GM18505 (cell line): ENCODE measurements at regions not wholly inside any gene's neighbourhood (a gene's known extent, or its start where the extent isn't known, plus 50 kb on each side); places are given as distances from the start of the nearest gene placed in this dataset.
A peak's percentile ranks its signal among the peaks of the same experiment; 100 is the strongest.

Source experiments
- ATAC-seq: cut with Tn5 transposase; IDR thresholded peaks from one replicate; pipeline ENCODE4 v1.9.1; 2021; ENCODE audit not compliant: unreplicated experiment
- POLR2A ChIP-seq: IDR thresholded peaks from 4 replicates; pipeline ENCODE4 v1.6.1; 2011; ENCODE audit warnings: borderline replicate concordance; ENCODE audit not compliant: insufficient read depth, insufficient read length; ENCODE audit errors: extremely low read depth

GRCh38 chr5:99109894-99110293 is 181.1 kb upstream of the CHD1 start:
- TF ChIP-seq POLR2A: no peak
- ATAC-seq: no peak

DNA sequence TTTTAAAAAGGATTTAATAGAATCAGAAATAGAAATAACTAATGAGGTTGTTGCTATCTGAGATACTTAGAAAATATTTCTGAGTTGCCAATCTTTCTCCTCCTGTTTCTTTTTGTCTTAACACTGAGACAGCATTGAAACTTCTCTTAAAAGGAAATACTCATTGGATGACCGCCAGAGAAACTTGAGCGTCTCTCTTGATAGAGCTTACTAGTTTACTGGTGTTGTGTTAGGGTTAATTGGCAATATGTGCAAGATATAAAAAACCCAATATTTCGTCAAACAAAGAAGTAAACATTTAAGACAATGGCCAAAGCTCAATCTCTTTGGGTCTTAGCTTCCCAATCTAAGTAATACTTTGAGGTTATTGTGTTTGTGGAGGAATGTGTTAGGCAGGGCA is 176.4 kb upstream of the CHD1 start:
- no peak for ATAC-seq
- no peak for TF ChIP-seq POLR2A

GRCh38 chr5:99104538-99105132 is 175.8 kb upstream of the CHD1 start:
- no peak for TF ChIP-seq POLR2A
- ATAC-seq: no peak

GRCh38 chr5:99102073-99102697 is 173.4 kb upstream of the CHD1 start:
- no peak for TF ChIP-seq POLR2A
- ATAC-seq: no peak

DNA sequence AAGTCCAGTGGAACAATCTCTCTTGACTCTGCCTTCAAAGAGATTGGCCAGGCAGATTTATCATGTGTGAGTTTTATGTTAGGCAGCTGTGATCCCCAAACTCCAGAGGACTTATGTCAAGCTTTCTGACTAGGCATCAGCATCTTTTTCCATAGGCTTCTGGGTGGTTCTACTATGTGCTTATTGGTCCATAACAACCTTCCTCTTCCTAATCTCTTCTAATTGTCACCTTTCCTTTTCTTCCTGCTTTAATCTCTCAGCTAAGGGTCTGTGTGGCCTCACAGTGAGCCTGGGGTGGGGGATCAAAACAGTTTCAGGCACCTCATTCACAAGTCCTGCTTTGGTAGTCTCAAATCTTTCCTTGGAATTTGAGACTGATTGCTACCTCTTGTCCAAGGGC is 170.9 kb upstream of the CHD1 start:
- no peak for ATAC-seq
- no peak for TF ChIP-seq POLR2A

DNA sequence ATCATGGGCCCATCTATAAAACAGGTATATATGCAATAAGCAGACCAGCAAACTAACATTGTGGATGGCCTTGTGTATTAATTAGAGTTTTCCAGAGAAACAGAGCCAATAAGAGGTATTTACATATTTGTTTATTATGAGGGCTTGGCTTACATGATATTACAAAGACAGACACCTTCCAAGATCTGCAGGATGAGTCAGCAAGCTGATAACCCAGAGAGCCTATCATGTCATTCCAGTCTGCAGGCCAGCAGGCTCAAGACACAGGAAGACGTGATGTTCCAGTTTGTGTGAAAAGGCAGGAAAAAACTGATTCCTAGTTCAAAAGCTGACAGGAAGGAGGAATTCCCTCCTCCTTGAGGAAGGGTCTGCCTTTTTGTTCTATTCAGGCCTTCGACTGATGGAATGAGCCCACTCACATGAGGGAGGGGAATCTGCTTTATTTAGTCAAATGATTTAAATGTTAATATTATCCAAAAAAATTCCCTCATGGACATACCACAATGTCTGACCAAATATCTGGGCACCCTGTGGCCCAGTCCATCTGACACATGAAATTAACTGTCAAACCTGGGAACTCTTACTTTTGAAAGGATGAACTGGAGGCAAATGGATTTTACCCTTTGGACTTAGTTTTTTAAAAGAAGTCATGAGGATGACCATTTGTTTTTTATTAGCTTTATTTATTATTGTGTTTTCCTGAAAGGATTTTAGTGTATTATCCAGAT is 161.2 kb upstream of the CHD1 start:
- TF ChIP-seq POLR2A: no peak
- ATAC-seq: no peak

DNA sequence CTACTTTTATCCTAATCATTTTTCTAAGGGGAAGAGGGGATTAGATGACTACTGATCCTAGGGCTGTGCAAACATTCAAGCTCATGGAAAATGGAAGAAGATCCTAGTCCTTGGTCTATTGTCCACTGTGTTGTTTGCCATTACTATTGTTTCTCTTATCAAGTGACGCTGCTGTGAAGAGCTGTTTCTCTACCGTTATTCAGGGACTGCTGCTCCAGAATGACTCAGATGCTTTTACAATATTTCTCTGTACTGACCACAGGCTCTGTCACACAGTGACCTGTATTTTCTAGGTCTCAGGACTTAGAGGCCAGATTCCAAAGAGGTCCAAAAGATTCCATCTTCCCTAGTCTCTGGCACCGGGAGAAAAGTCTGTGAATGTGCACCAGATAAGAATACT is 159.5 kb upstream of the CHD1 start:
- ATAC-seq: no peak

DNA sequence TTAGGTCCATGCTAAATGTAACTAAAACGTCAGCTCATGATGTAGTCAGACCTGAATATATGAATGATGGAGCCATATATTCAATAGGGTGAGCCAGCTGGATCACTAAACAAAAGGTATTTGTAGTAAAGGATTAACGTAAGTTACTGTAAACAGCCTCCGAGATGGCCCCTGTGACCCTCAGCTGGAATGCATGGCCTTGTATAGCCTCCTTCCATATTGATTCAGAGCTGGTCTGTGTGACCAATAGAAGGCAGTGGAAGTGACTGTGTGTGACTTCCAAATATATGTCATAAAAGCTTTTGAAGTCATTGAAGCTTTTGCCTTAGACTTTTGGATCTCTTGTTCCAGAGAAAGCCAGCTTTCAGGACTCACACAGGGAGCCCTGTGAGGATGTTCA is 154.4 kb upstream of the CHD1 start:
- TF ChIP-seq POLR2A: no peak
- ATAC-seq: no peak

More for the DNA sequence above, 159.5 kb upstream of the CHD1 start:
- TF ChIP-seq POLR2A: no peak

DNA sequence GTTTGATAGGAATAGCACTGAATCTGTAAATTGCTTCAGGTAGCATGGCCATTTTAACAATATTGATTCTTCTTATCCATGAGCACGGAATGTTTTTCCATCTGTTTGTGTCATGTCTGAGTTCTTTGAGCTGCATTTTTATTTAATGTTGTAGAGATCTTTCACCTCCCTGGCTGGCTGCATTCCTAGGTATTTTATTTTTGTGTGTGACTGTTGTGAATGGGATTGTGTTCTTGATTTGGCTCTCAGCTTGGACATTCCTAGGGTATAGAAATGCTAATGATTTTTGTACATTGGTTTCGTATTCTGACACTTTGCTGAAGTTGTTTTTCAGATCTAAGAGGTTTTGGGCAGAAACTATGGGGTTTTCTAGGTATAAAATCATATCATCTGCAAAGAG is 152.9 kb upstream of the CHD1 start:
- TF ChIP-seq POLR2A: no peak
- no peak for ATAC-seq

DNA sequence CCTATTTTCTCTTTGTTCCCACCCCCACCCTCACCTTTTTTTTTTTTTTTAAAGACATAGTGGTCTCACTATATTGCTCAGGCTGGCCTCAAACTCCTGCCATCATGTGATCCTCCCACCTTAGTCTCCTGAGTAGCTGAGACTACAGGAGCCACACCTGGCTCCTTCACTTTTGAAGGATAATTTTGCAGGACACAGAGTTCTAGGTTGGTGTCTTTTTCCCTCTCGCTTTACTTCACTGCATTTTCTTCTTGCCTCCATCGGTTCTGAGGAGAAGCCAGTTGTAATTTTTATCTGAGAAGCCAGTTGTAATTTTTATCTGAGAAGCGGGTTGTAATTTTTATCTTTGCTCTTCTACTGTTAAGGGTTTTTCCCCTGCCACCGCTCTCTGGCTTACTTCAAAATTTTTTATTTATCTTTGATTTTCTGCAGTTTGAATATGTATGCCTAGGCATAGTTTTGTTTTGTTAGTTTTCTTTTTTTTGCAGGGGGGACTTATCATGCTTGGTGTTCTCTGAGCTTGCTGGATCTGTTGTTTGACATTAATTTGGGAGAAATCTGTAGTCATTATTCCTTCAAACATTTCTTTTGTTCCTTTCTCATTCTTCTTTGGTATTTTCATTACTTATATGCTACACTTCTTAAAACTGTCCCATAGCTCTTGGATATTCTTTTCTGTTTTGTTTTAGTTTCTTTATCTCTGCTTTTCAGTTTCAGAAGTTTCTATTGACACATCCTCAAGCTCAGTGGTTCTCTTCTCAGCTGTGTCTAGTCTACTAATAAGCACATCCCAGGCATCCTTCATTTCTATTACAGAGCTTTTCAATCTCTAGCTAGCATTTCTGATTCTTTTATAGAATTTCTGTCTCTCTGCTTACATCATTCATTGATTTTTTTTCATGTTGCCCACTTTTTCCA is 148.2 kb upstream of the CHD1 start:
- ATAC-seq: peak; percentile 73
- TF ChIP-seq POLR2A: no peak

DNA sequence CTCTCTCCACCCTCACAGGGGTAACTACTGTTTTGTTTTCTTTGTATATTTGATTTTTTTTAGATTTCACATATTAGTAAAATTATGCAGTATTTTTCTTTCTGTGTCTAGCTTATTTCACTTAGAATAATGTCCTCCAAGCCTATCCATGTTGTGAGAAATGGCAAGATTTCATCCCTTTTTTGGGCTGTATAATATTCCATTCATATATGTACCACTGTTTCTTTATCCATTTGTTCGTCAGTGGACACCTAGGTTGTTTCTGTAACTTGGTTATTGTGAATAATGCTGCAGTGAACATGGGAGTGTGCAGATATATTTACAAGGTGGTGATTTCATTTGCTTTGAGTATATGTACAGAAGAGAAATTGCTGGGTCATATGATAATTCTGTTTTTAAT is 144.0 kb upstream of the CHD1 start:
- TF ChIP-seq POLR2A: no peak
- ATAC-seq: no peak

- ATAC-seq: no peak
- TF ChIP-seq POLR2A: no peak
Observed at GRCh38 chr5:99070822-99071221, 142.0 kb upstream of the CHD1 start.

DNA sequence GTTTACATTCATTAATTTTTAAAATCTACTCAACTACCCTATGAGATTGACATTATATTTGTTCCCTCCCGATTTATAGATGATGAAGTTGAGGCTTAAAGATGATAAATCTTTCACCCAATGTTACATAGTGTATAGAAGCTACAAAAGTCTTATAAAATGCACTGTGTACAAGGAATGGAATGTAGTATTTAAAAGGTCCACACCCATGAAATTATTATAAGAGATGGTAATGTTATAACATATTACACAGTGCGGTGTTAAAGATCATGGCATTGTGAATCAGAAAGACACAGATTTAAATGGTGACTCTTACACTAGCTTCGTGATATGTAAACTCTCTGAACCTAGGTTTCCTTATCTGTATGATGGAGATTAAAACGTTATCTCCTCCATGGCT is 141.6 kb upstream of the CHD1 start:
- ATAC-seq: no peak
- TF ChIP-seq POLR2A: no peak
